GM23338 (cell line): ENCODE measurements at regions not wholly inside any gene's neighbourhood (a gene's known extent, or its start where the extent isn't known, plus 50 kb on each side); places are given as distances from the start of the nearest gene placed in this dataset.

Experiments
- ATAC-seq: fragments of 200-7000 bp; cut with Tn5 transposase; 3 replicates; pipeline ENCODE4 v1.9.1; 2020
- DNase-seq: peaks from one replicate; pipeline ENCODE4 v3.0.0-alpha.2; 2015; ENCODE audit warnings: low spot score
- H2AFZ ChIP-seq: fragments of 200-600 bp; sonication (generic); 2 replicates; pipeline ENCODE4 v1.8.0; 2016; ENCODE audit warnings: antibody characterized with exemption, mild to moderate bottlenecking, moderate library complexity
- H3F3A ChIP-seq: fragments of 200-600 bp; sonication (generic); replicated peaks from 2 replicates; pipeline ENCODE4 v1.8.0; 2017; ENCODE audit warnings: antibody characterized with exemption, mixed run types, low read depth
- H3K27ac ChIP-seq: fragments of 200-600 bp; sonication (generic); 2 replicates; pipeline ENCODE4 v1.6.1; 2016; ENCODE audit warnings: low read depth
- H3K27me3 ChIP-seq: fragments of 200-600 bp; sonication (generic); 2 replicates; pipeline ENCODE4 v1.8.0; 2016; ENCODE audit warnings: mild to moderate bottlenecking, mixed run types, moderate library complexity; ENCODE audit not compliant: insufficient read depth
- H3K36me3 ChIP-seq: fragments of 200-600 bp; sonication (generic); 2 replicates; pipeline ENCODE4 v1.8.0; 2016; ENCODE audit warnings: mild to moderate bottlenecking; ENCODE audit not compliant: insufficient read depth
- H3K4me1 ChIP-seq: fragments of 200-600 bp; sonication (generic); 2 replicates; pipeline ENCODE4 v1.8.0; 2016; ENCODE audit warnings: mild to moderate bottlenecking, moderate library complexity; ENCODE audit not compliant: insufficient read depth
- H3K4me2 ChIP-seq: fragments of 200-600 bp; sonication (generic); 2 replicates; pipeline ENCODE4 v1.7.1; 2017; ENCODE audit warnings: mixed run types
- H3K4me3 ChIP-seq: fragments of 200-600 bp; sonication (generic); 2 replicates; pipeline ENCODE4 v1.6.1; 2016; ENCODE audit warnings: mixed run types
- H3K79me2 ChIP-seq: fragments of 200-600 bp; sonication (generic); replicated peaks from 2 replicates; pipeline ENCODE4 v1.8.0; 2017; ENCODE audit warnings: mild to moderate bottlenecking; ENCODE audit not compliant: insufficient read depth
- H3K9me2 ChIP-seq: fragments of 200-600 bp; sonication (generic); 2 replicates; pipeline ENCODE4 v1.8.0; 2017; ENCODE audit not compliant: insufficient read depth
- H4K20me1 ChIP-seq: fragments of 200-600 bp; sonication (generic); replicated peaks from 2 replicates; pipeline ENCODE4 v1.8.0; 2017; ENCODE audit warnings: mild to moderate bottlenecking; ENCODE audit not compliant: insufficient read depth
- H3K27ac Mint-ChIP-seq: 2 replicates; pipeline ENCODE4 v1.8.0; 2020; ENCODE audit warnings: inconsistent platforms, mild to moderate bottlenecking, moderate library complexity, mixed read lengths
- H3K27me3 Mint-ChIP-seq: 3 replicates; pipeline ENCODE4 v1.8.0; 2022; ENCODE audit warnings: low read depth, mild to moderate bottlenecking, moderate library complexity, mixed read lengths, inconsistent platforms; ENCODE audit not compliant: insufficient read depth, poor library complexity
- H3K36me3 Mint-ChIP-seq: 3 replicates; pipeline ENCODE4 v1.8.0; 2021; ENCODE audit warnings: low read depth, mild to moderate bottlenecking, inconsistent platforms, moderate library complexity, mixed read lengths
- H3K4me1 Mint-ChIP-seq: 3 replicates; pipeline ENCODE4 v1.8.0; 2020; ENCODE audit warnings: mild to moderate bottlenecking, inconsistent platforms, mixed read lengths
- H3K4me3 Mint-ChIP-seq: 3 replicates; pipeline ENCODE4 v1.8.0; 2021; ENCODE audit warnings: moderate library complexity, mild to moderate bottlenecking, inconsistent platforms, mixed read lengths
- H3K9me3 Mint-ChIP-seq: 3 replicates; pipeline ENCODE4 v1.8.0; 2020; ENCODE audit warnings: moderate library complexity, mild to moderate bottlenecking, inconsistent platforms, mixed read lengths
- CREB1 ChIP-seq: fragments of 250-450 bp; sonication (Bioruptor Pico); IDR thresholded peaks from 2 replicates; pipeline ENCODE4 v1.5.0; 2020; ENCODE audit warnings: low read depth, mild to moderate bottlenecking, moderate library complexity
- CTCF ChIP-seq, 2 experiments: fragments of 200-600 bp in 1 of 2; sonication (generic) in 1 of 2; conservative IDR thresholded peaks; 2 replicates each; pipeline versions ENCODE4 v1.5.1 to v1.6.1; 2016 to 2017; ENCODE audit warnings: antibody characterized with exemption in 2 of 2, low read depth in 2 of 2, mild to moderate bottlenecking in 2 of 2, moderate library complexity in 1 of 2
- ETS1 ChIP-seq: IDR thresholded peaks from 2 replicates; pipeline ENCODE4 v1.6.1; 2016; ENCODE audit warnings: antibody characterized with exemption
- EZH2 ChIP-seq: fragments of 200-600 bp; sonication (generic); IDR thresholded peaks from one replicate; pipeline ENCODE4 v1.8.0; 2017; ENCODE audit warnings: antibody characterized with exemption, mild to moderate bottlenecking, low read depth; ENCODE audit not compliant: unreplicated experiment
- EZH2phosphoT487 ChIP-seq: fragments of 200-600 bp; sonication (generic); IDR thresholded peaks from one replicate; pipeline ENCODE4 v1.8.1; 2018; ENCODE audit warnings: antibody characterized with exemption; ENCODE audit not compliant: unreplicated experiment
- JUNB ChIP-seq: IDR thresholded peaks from one replicate; pipeline ENCODE4 v1.6.1; 2016; ENCODE audit warnings: antibody characterized with exemption; ENCODE audit not compliant: unreplicated experiment
- NANOG ChIP-seq: IDR thresholded peaks from 2 replicates; pipeline ENCODE4 v1.6.1; 2016; ENCODE audit warnings: antibody characterized with exemption, borderline replicate concordance
- POLR2AphosphoS5 ChIP-seq: IDR thresholded peaks from 2 replicates; pipeline ENCODE4 v1.6.1; 2016; ENCODE audit warnings: antibody characterized with exemption, low read depth
- REST ChIP-seq: IDR thresholded peaks from one replicate; pipeline ENCODE4 v1.6.1; 2018; ENCODE audit warnings: antibody characterized with exemption; ENCODE audit not compliant: unreplicated experiment
- STAT1 ChIP-seq: IDR thresholded peaks from one replicate; pipeline ENCODE4 v1.6.1; 2016; ENCODE audit warnings: antibody characterized with exemption; ENCODE audit not compliant: unreplicated experiment
- ZNF114 ChIP-seq: fragments of 250-450 bp; sonication (Bioruptor Pico); IDR thresholded peaks from 2 replicates; pipeline ENCODE4 v1.5.0; 2020; ENCODE audit warnings: mild to moderate bottlenecking, moderate library complexity
- ZNF331 ChIP-seq: fragments of 250-450 bp; sonication (Bioruptor Pico); IDR thresholded peaks from 2 replicates; pipeline ENCODE4 v1.5.0; 2020; ENCODE audit warnings: low read depth, mild to moderate bottlenecking, moderate library complexity
- ZNF462 ChIP-seq: fragments of 250-450 bp; sonication (Bioruptor Pico); IDR thresholded peaks from 2 replicates; pipeline ENCODE4 v1.5.0; 2020; ENCODE audit warnings: mild to moderate bottlenecking, moderate library complexity

GRCh38 chr4:26059391-26060154 is 145.6 kb downstream of the SMIM20 start:
- TF ChIP-seq ZNF331 (CRISPR knock-in tag) (no peak), EZH2 (no peak), CTCF (conservative IDR thresholded peaks at IDR 0.05; ENCODE audit: low read depth in 2 of 2) (no peak), NANOG (no peak), EZH2phosphoT487 (no peak), ETS1 (no peak), CREB1 (CRISPR knock-in tag) (no peak), REST (no peak), JUNB (no peak), ZNF114 (CRISPR knock-in tag) (no peak), POLR2AphosphoS5 (no peak), STAT1 (no peak), ZNF462 (CRISPR knock-in tag) (no peak)
- peaks cover 10% of the 10 kb centered on the region for H3K27me3 Mint-ChIP-seq
- Histone ChIP-seq H2AFZ (no peak overlapping the region), H3K9me2 (no peaks in the 10 kb centered on the region), H4K20me1 (no peaks in the 10 kb centered on the region), H3K36me3 (no peaks in the 10 kb centered on the region), H3K79me2 (no peaks in the 10 kb centered on the region), H3K27ac (no peak overlapping the region), H3K4me3 (no peak overlapping the region), H3K4me1 (no peaks in the 10 kb centered on the region), H3F3A (no peaks in the 10 kb centered on the region), H3K27me3 (no peaks in the 10 kb centered on the region), H3K4me2 (no peak overlapping the region)
- H3K36me3 Mint-ChIP-seq, result peaks cover 12% of the 10 kb centered on the region; the same call in 2 of the 3 replicates
- ATAC-seq (no peak), DNase-seq (no peak)
- H3K27ac Mint-ChIP-seq, result no peak overlapping the region
- no peak overlapping the region for H3K4me3 Mint-ChIP-seq
- H3K9me3 Mint-ChIP-seq, result peaks cover 17% of the 10 kb centered on the region
- H3K4me1 Mint-ChIP-seq, result no peaks in the 10 kb centered on the region
